ENCODE measurements at regions not wholly inside any gene's neighbourhood (a gene's known extent, or its start where the extent isn't known, plus 50 kb on each side); places are given as distances from the start of the nearest gene placed in this dataset.
A peak's percentile ranks its signal among the peaks of the same experiment; 100 is the strongest.

- in situ Hi-C loops (cut with MboI; ENCODE audit: low sequenced_read_pairs, unreplicated experiment): no loop called here
- DNase-seq (ENCODE audit: low spot score): no peak
Observed at GRCh38 chr18:28984731-28985130, 807.8 kb upstream of the CDH2 start.

GRCh38 chr18:28974504-28974903, 797.6 kb upstream of the CDH2 start:
- no peak for DNase-seq (ENCODE audit: low spot score)
- TF ChIP-seq, protein P1, sequence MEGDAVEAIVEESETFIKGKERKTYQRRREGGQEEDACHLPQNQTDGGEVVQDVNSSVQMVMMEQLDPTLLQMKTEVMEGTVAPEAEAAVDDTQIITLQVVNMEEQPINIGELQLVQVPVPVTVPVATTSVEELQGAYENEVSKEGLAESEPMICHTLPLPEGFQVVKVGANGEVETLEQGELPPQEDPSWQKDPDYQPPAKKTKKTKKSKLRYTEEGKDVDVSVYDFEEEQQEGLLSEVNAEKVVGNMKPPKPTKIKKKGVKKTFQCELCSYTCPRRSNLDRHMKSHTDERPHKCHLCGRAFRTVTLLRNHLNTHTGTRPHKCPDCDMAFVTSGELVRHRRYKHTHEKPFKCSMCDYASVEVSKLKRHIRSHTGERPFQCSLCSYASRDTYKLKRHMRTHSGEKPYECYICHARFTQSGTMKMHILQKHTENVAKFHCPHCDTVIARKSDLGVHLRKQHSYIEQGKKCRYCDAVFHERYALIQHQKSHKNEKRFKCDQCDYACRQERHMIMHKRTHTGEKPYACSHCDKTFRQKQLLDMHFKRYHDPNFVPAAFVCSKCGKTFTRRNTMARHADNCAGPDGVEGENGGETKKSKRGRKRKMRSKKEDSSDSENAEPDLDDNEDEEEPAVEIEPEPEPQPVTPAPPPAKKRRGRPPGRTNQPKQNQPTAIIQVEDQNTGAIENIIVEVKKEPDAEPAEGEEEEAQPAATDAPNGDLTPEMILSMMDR (IDR thresholded peaks at IDR 0.05; ENCODE audit: borderline replicate concordance, control extremely low read depth, extremely low read depth, insufficient read depth, missing control alignments): no peak
- in situ Hi-C loops (cut with MboI; ENCODE audit: low sequenced_read_pairs, unreplicated experiment): no loop called here

More at GRCh38 chr18:28984731-28985130, 807.8 kb upstream of the CDH2 start:
- TF ChIP-seq, protein P1 (IDR thresholded peaks at IDR 0.05; ENCODE audit: borderline replicate concordance, control extremely low read depth, extremely low read depth, insufficient read depth, missing control alignments): no peak

DNA sequence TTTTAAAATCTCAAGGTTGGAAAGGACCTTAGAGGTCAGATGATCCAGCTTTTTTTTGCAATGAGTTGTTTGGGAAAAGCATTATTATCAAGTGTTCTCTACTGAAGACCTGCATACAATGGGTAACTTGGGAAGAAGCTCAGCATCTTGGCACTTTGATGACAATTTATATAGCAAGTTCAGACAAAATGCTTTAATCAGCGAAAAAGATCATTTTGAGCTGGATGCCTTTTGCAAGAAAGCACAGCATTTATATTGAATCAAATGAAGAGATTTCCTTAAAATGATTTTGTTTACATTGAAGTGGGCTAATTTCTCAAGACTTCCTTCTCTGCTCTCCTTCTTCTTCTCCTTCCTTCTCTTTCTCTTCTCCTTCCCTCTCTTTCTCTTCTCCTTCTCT, 796.4 kb upstream of the CDH2 start:
- TF ChIP-seq, protein P1 (IDR thresholded peaks at IDR 0.05; ENCODE audit: borderline replicate concordance, control extremely low read depth, extremely low read depth, insufficient read depth, missing control alignments): no peak
- in situ Hi-C loops (cut with MboI; ENCODE audit: low sequenced_read_pairs, unreplicated experiment): no loop called here
- DNase-seq (ENCODE audit: low spot score): no peak

GRCh38 chr18:28972333-28972907, 795.5 kb upstream of the CDH2 start:
- in situ Hi-C loops (cut with MboI; ENCODE audit: low sequenced_read_pairs, unreplicated experiment): no loop called here
- TF ChIP-seq, protein P1 (IDR thresholded peaks at IDR 0.05; ENCODE audit: borderline replicate concordance, control extremely low read depth, extremely low read depth, insufficient read depth, missing control alignments): no peak

DNA sequence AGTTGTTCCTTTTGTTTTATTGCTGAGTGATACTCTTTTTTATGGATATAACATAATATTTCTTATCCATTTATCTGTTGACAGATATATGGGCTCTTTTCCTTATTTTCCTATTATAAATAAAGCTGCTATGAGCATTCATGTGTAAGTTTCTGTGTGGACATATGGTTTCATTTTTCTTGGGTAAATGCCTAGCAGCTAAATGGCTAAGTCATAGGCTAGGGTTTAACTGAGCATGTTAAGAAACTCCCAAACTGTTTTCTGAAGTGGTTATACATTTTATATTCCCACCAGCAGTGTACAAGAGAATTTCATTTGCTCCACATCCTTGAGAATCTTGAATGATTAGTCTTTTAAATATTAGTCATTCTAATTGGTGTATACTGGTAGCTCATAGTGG, 786.6 kb upstream of the CDH2 start:
- TF ChIP-seq, protein P1 (IDR thresholded peaks at IDR 0.05; ENCODE audit: borderline replicate concordance, control extremely low read depth, extremely low read depth, insufficient read depth, missing control alignments): no peak
- DNase-seq (ENCODE audit: low spot score): no peak
- in situ Hi-C loops (cut with MboI; ENCODE audit: low sequenced_read_pairs, unreplicated experiment): no loop called here

More at GRCh38 chr18:28972333-28972907, 795.5 kb upstream of the CDH2 start:
- DNase-seq (ENCODE audit: low spot score): no peak

DNA sequence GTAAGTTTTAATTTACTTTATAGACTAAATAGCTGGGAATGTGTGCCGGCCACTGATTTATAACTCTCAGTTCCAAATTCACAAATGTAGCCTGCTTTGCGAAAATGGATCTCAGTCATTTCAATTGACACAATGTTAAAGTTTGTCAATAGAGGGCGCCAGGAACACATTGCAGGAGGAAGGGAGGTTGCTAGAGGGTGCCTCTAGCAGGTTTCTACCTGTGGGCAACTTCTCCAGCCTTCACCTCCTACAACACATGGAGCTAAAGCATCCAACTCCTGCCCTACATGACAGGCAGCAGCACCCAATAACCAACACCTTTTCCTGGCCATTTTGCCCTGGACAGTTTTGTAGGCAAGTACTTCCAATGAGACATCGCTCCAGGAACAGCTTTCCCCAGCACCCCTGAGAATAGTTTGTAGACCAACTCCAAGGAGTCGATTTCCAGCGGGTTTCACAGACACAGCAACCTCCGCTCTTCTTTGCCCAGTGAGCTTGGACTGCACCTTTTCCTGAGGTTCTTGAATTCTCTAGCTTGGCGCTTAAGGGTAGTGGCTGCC, 784.8 kb upstream of the CDH2 start:
- in situ Hi-C loops (cut with MboI; ENCODE audit: low sequenced_read_pairs, unreplicated experiment): no loop called here
- TF ChIP-seq, protein P1 (IDR thresholded peaks at IDR 0.05; ENCODE audit: borderline replicate concordance, control extremely low read depth, extremely low read depth, insufficient read depth, missing control alignments): peak; percentile 7
- DNase-seq (ENCODE audit: low spot score): no peak
